HG02678 (cell line): ENCODE measurements at regions not wholly inside any gene's neighbourhood (a gene's known extent, or its start where the extent isn't known, plus 50 kb on each side); places are given as distances from the start of the nearest gene placed in this dataset.

Experiments used
- ATAC-seq: cut with Tn5 transposase; IDR thresholded peaks from one replicate; pipeline ENCODE4 v1.9.1; 2021; ENCODE audit warnings: mild to moderate bottlenecking, moderate library complexity; ENCODE audit not compliant: unreplicated experiment

GRCh38 chr3:8237893-8238292 is 263.7 kb upstream of the LMCD1 start:
- ATAC-seq = no peak

GRCh38 chr3:8238432-8238831 is 263.2 kb upstream of the LMCD1 start:
- ATAC-seq = no peak

- ATAC-seq = no peak
Measured at GRCh38 chr3:8239095-8239494, 262.5 kb upstream of the LMCD1 start.

GRCh38 chr3:8239718-8240695 is 261.6 kb upstream of the LMCD1 start:
- peak; percentile 99 for ATAC-seq

GRCh38 chr3:8246070-8246469 is 255.6 kb upstream of the LMCD1 start:
- no peak for ATAC-seq

- ATAC-seq = no peak
Measured at GRCh38 chr3:8253201-8253600, 248.4 kb upstream of the LMCD1 start.

- no peak for ATAC-seq
Measured at GRCh38 chr3:8254489-8254888, 247.1 kb upstream of the LMCD1 start.

GRCh38 chr3:8255725-8256124 is 245.9 kb upstream of the LMCD1 start:
- no peak for ATAC-seq

GRCh38 chr3:8256441-8257071 is 245.1 kb upstream of the LMCD1 start:
- ATAC-seq = no peak

- no peak for ATAC-seq
Measured at GRCh38 chr3:8261018-8261417, 240.6 kb upstream of the LMCD1 start.

GRCh38 chr3:8266730-8267131 is 234.9 kb upstream of the LMCD1 start:
- no peak for ATAC-seq

- no peak for ATAC-seq
Measured at GRCh38 chr3:8273479-8273878, 228.1 kb upstream of the LMCD1 start.

GRCh38 chr3:8276056-8276455 is 225.6 kb upstream of the LMCD1 start:
- no peak for ATAC-seq

- no peak for ATAC-seq
Measured at GRCh38 chr3:8276506-8276905, 225.1 kb upstream of the LMCD1 start.

- ATAC-seq = no peak
Measured at GRCh38 chr3:8278448-8278847, 223.2 kb upstream of the LMCD1 start.

GRCh38 chr3:8279476-8279875 is 222.1 kb upstream of the LMCD1 start:
- ATAC-seq = no peak

- no peak for ATAC-seq
Measured at GRCh38 chr3:8279886-8280550, 221.6 kb upstream of the LMCD1 start.

GRCh38 chr3:8282541-8283165 is 219.0 kb upstream of the LMCD1 start:
- ATAC-seq = no peak

- ATAC-seq = no peak
Measured at GRCh38 chr3:8283193-8283592, 218.4 kb upstream of the LMCD1 start.

- ATAC-seq = no peak
Measured at GRCh38 chr3:8286086-8286485, 215.5 kb upstream of the LMCD1 start.

GRCh38 chr3:8286749-8287148 is 214.9 kb upstream of the LMCD1 start:
- no peak for ATAC-seq
